Activated CD8-positive, alpha-beta memory T cell treated with anti-CD3 and anti-CD28 coated beads for 24 hours (primary cell): ENCODE measurements at regions not wholly inside any gene's neighbourhood (a gene's known extent, or its start where the extent isn't known, plus 50 kb on each side); places are given as distances from the start of the nearest gene placed in this dataset.

ENCODE experiments used
- DNase-seq: peaks from one replicate; pipeline ENCODE4 v3.0.0-alpha.2; 2020

GRCh38 chr2:121038891-121039616 is 245.9 kb downstream of the TFCP2L1 start:
- DNase-seq = no peak

GRCh38 chr2:121039679-121040078 is 245.3 kb downstream of the TFCP2L1 start:
- DNase-seq = no peak

- DNase-seq = no peak
Observed at GRCh38 chr2:121041516-121041915, 243.5 kb downstream of the TFCP2L1 start.

DNA sequence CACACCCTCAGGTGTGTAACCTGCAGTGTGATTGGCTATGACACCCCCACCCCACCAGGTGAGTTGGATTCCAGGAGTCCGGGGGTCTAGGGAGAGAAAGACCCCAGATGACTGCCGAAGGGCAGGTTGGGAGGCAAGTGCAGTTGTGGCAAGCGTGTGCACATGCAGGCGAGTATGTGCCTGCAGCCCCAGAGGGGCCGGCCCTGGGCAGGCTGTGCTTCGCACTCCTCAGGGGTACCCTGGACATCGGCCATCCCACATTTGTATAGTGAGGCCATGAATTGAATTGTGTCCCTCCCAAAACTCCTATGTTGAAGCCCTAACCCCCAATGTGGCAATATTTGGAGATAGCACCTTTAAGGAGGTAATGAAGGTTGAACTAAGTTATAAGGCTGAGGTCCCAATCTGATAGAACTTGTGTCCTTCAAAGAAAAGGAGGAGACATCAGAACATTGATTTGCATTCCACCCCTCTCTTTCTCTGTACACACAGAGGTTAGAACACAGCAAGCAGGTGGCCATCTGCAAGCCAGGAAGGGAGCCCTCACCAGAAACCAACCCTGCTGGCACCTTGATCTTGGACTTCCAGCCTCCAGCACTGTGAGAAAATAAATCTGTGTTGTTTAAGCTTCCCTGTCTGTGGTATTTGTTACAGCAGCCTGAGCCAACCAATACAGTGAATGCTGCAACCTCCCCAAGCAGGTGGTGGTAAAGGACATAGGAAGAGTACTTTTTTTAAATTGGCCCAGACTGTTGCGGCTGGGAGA is 241.8 kb downstream of the TFCP2L1 start:
- DNase-seq = no peak

- DNase-seq = no peak
Observed at GRCh38 chr2:121043827-121044222, 241.2 kb downstream of the TFCP2L1 start.

- no peak for DNase-seq
Observed at GRCh38 chr2:121044412-121044811, 240.6 kb downstream of the TFCP2L1 start.

DNA sequence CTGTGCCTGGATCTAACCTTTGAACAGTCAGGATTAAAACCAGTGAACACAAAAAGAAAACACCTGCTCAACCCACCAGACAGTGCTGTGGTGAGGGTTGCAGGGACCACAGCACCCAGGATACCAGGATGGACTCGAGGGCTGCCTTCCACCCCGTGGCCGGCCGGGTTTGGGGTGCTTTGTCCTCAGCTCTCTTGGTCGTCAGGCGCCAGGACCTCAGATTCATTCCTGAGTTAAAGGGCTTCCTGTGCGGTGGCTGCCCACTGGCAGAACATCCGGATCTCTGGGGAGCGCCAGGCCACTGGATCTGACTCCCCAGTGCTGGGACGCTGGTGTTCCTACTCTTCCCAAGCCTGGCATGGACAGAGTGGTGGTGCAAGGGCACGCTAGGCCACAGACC is 239.8 kb downstream of the TFCP2L1 start:
- DNase-seq = no peak

DNA sequence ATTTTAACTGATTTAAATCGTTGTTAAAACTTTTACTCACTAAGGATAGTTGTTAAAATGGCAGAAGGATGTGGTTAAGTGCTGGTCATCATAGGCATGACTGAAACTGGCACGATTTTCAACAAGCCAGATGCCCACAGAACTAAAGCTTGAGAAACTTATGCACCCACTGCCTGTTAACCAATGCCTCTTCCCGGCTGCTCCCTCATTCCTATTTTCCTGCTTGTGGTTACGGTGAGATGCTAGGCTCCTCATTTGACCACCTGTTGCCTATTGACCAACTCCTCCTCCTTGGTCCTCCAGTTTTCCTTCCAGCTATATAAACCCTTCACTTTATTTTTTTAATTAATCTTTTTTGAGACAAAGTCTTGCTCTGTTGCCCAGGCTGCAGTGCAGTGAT is 238.7 kb downstream of the TFCP2L1 start:
- no peak for DNase-seq

- DNase-seq = no peak
Observed at GRCh38 chr2:121047383-121047782, 237.6 kb downstream of the TFCP2L1 start.

GRCh38 chr2:121049131-121049530 is 235.9 kb downstream of the TFCP2L1 start:
- DNase-seq = no peak

DNA sequence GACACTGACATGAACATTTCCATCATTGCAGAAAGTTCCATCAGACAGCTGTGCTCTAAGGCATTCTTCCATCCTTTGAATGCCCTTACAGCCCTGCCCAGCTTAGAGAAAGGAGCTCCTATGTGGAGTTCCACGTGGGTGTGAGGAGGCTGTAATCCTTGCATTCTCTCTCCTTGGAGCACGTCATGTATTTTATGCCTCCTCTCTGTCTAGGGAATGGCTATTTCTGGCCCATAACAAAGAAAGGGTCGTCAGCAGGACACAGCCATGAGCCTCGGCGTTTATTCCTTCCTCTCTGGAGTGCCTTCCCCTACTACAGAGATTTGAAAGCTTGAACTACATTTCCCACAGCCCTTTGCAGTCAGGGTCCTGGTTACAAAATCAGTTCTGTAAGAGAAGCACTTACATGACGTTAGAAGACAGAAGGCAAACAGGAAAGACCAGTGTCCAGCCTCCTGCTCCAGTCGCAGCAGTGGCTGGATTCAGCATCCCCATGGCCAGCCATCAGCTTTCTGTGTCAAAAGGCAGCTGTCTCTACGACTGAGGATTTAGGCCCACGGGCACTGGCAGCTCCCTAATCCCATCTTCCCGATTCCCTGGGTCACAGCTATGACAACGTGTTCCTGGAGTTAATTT is 234.9 kb downstream of the TFCP2L1 start:
- DNase-seq = no peak

- no peak for DNase-seq
Observed at GRCh38 chr2:121051311-121051710, 233.7 kb downstream of the TFCP2L1 start.

DNA sequence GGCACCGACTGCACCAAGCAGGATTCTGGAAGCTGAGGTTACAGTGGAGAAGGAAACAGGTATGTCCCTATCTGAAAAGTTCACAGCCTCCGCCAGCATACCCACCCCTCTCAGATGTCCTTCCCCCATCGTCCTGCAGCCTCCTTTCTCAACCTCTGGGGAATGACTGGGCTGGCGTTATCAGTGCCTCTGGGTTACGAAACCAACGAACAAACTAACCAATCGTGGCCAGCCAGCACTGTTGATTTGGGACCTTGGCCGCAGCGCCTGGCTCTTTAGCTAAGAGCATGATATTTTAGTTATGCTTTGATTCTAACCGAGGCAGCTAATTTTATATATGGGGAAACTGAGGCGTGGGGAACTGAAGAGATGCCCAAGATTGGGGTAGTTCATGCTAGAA is 233.0 kb downstream of the TFCP2L1 start:
- DNase-seq = no peak

GRCh38 chr2:121052521-121052920 is 232.5 kb downstream of the TFCP2L1 start:
- DNase-seq = no peak

- DNase-seq = no peak
Observed at GRCh38 chr2:121055088-121055487, 229.9 kb downstream of the TFCP2L1 start.

GRCh38 chr2:121055501-121055900 is 229.5 kb downstream of the TFCP2L1 start:
- no peak for DNase-seq

DNA sequence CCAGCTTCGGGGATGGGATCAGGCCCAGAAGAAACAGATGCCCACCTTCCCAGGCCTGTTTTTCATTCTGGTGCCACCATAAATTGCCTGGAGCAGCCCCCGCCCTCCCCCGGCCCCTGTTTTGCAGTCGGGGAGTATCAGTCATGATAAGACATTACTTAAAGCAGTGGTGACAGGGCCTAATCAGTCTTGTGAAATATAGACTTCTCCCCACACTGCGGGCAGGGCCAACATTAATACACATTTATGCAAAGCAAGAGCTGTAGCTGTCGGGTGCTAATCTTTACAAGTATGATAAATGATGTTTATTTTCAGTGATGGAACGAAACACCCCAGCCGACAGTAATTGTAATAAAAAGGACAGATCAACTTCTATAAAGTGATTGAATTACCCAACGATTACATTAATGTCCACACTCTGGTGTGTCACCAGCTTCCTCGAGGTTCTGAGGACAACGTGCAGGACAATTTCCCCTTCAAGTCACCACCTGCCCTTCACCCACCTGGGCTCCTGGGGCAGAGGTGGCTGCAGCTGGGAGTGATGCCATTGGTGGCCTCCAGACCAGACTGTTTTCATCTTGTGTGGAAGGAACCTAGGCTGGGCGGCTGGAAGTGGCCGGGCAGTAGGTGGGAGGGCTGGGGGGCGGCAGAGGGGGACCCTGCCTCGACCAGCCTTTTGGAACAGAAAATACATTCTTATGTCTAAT is 226.0 kb downstream of the TFCP2L1 start:
- no peak for DNase-seq

DNA sequence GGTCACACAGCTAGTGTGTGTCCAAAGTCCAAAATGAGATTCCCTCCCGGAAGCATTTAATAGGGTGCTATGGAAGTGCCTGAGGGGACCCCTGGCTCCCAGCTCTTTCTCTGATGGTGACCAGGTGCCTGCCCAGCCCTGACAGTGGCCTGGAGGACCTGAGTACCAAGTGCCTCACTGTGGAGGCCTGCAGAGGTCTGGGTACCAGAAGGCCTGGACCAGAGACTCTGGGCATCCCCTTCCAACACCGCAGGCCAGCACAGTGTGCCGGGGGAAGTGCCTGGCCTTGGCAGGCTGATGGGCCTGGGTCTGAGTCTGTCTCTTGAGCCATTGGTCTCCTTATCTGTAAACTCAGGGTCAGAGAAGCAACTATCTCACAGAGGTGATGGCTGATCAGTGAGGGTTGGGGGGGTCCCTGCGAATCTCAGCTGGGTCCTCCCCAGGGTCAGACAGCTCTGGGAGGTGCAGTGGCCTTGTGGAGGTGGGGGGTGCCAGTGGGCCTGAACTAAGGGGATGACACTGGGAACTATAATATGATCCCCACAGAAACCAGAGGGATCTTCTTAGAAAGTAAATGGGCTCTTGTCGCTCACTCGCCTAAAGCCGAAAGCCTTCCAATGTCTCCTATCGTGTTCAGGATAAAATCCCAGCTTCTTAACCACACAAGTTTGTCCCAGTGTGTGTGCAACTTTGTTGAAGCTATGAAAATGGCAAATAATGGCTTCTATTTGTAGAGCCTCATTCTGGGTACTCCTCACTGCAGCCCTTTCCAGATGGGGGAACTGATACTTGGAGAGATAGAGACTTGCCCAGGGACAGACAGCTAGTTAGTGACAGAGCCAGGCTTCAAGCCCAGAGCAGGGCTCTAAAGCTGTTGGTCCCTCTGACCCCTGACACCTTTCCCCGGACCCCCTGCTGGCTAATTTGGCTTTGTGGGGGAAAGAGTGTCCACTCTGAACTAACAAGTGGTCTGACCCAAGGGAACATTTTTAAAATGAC is 225.1 kb downstream of the TFCP2L1 start:
- DNase-seq = no peak

GRCh38 chr2:121061633-121062032 is 223.4 kb downstream of the TFCP2L1 start:
- no peak for DNase-seq

DNA sequence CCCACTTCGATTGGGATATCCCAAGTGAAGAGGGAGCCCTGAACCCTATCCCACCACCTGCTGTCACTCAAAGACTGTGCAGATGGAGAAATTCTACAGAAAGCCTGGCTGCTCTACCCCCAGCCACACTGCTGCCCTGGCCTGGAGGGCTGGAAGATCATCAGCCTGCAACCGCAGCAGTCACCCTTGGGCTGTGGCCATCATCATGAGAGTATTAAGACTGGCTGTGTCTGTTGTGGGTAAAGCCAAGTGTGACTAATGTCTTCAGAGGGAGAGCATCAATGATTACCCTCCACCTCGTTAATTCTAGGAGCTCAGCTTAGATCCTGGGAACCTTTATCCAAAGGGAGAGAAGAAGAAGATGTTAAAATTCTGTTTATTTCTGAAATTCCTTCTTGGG is 221.5 kb downstream of the TFCP2L1 start:
- DNase-seq = no peak

- DNase-seq = no peak
Observed at GRCh38 chr2:121064186-121064585, 220.8 kb downstream of the TFCP2L1 start.

DNA sequence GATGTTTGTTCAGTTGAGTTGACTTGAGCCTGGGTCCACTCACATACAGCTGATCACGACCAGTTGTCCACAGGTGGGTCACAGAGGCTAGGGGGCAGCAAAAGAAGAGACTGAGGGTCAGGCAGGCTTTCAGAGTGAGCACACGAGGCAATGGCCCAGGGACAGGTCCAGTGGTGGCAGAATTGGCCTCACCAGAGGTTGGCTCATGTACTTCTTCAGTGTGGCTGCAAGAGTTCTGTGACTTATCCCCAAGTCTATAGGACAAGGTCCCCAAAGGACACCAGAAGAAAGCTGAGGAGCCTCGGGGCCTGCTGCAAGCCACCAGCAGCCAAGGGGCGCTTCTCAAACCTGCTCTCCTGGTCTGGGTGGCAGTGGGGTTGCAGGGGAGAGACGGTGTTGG is 219.8 kb downstream of the TFCP2L1 start:
- no peak for DNase-seq
